ENCODE measurements at regions not wholly inside any gene's neighbourhood (a gene's known extent, or its start where the extent isn't known, plus 50 kb on each side); places are given as distances from the start of the nearest gene placed in this dataset.

- TF ChIP-seq POLR2AphosphoS5 (IDR thresholded peaks at IDR 0.05) (no peak), CTCF (IDR thresholded peaks at IDR 0.05; ENCODE audit: poor library complexity, severe bottlenecking) (no peak), EP300 (conservative IDR thresholded peaks at IDR 0.05; ENCODE audit: poor library complexity, severe bottlenecking) (no peak), REST (IDR thresholded peaks at IDR 0.05; ENCODE audit: borderline replicate concordance) (no peak), EZH2 (IDR thresholded peaks at IDR 0.05; ENCODE audit: borderline replicate concordance, insufficient read depth, low read length, poor library complexity, severe bottlenecking) (no peak), SMC3 (conservative IDR thresholded peaks at IDR 0.05; ENCODE audit: poor library complexity) (no peak)
Measured at GRCh38 chr3:178283561-178283960, 252.7 kb upstream of the KCNMB2 start.

All from neural cell (in vitro differentiated cells).